ENCODE measurements at regions not wholly inside any gene's neighbourhood (a gene's known extent, or its start where the extent isn't known, plus 50 kb on each side); places are given as distances from the start of the nearest gene placed in this dataset.
A peak's percentile ranks its signal among the peaks of the same experiment; 100 is the strongest.

- peak; percentile 9 for DNase-seq (ENCODE audit: low spot score)
Observed at GRCh38 chr3:176430244-176431037, 766.8 kb downstream of the TBL1XR1 start.

GRCh38 chr3:176428552-176428951 lies 768.7 kb downstream of the TBL1XR1 start:
- no peak for DNase-seq (ENCODE audit: low spot score)

- DNase-seq (ENCODE audit: low spot score): no peak
Observed at GRCh38 chr3:176426371-176426770, 770.9 kb downstream of the TBL1XR1 start.

- DNase-seq (ENCODE audit: low spot score): no peak
Observed at GRCh38 chr3:176416870-176417269, 780.4 kb downstream of the TBL1XR1 start.

GRCh38 chr3:176415661-176416295 lies 781.5 kb downstream of the TBL1XR1 start:
- no peak for DNase-seq (ENCODE audit: low spot score)

GRCh38 chr3:176412771-176413170 lies 784.5 kb downstream of the TBL1XR1 start:
- no peak for DNase-seq (ENCODE audit: low spot score)

- DNase-seq (ENCODE audit: low spot score): no peak
Observed at GRCh38 chr3:176403531-176403930, 793.8 kb downstream of the TBL1XR1 start.

GRCh38 chr3:176401211-176401610 lies 796.1 kb downstream of the TBL1XR1 start:
- no peak for DNase-seq (ENCODE audit: low spot score)

GRCh38 chr3:176399193-176399592 lies 798.1 kb downstream of the TBL1XR1 start:
- no peak for DNase-seq (ENCODE audit: low spot score)

- no peak for DNase-seq (ENCODE audit: low spot score)
Observed at GRCh38 chr3:176395240-176395639, 802.0 kb downstream of the TBL1XR1 start.

GRCh38 chr3:176378789-176379188 lies 818.5 kb downstream of the TBL1XR1 start:
- DNase-seq (ENCODE audit: low spot score): no peak

GRCh38 chr3:176376531-176376930 lies 820.8 kb downstream of the TBL1XR1 start:
- DNase-seq (ENCODE audit: low spot score): no peak

- DNase-seq (ENCODE audit: low spot score): no peak
Observed at GRCh38 chr3:176375519-176375918, 821.8 kb downstream of the TBL1XR1 start.

GRCh38 chr3:176362191-176362731 lies 835.0 kb downstream of the TBL1XR1 start:
- DNase-seq (ENCODE audit: low spot score): no peak

- DNase-seq (ENCODE audit: low spot score): no peak
Observed at GRCh38 chr3:176359211-176359610, 838.1 kb downstream of the TBL1XR1 start.

GRCh38 chr3:176357891-176358290 lies 839.4 kb downstream of the TBL1XR1 start:
- no peak for DNase-seq (ENCODE audit: low spot score)

- no peak for DNase-seq (ENCODE audit: low spot score)
Observed at GRCh38 chr3:176354843-176355242, 842.4 kb downstream of the TBL1XR1 start.

GRCh38 chr3:176352716-176353334 lies 844.5 kb downstream of the TBL1XR1 start:
- no peak for DNase-seq (ENCODE audit: low spot score)

- no peak for DNase-seq (ENCODE audit: low spot score)
Observed at GRCh38 chr3:176351408-176351807, 845.9 kb downstream of the TBL1XR1 start.

- DNase-seq (ENCODE audit: low spot score): no peak
Observed at GRCh38 chr3:176349706-176350105, 847.6 kb downstream of the TBL1XR1 start.

GRCh38 chr3:176347424-176348146 lies 849.7 kb downstream of the TBL1XR1 start:
- no peak for DNase-seq (ENCODE audit: low spot score)

- no peak for DNase-seq (ENCODE audit: low spot score)
Observed at GRCh38 chr3:176341963-176342362, 855.3 kb downstream of the TBL1XR1 start.

All from kidney capillary endothelial cell (primary cell).